Glutamatergic neuron (in vitro differentiated cells): ENCODE measurements at regions not wholly inside any gene's neighbourhood (a gene's known extent, or its start where the extent isn't known, plus 50 kb on each side); places are given as distances from the start of the nearest gene placed in this dataset.

ENCODE experiments used
- DNase-seq: peaks from one replicate; pipeline ENCODE4 v3.0.0; 2022
- H3K27ac Mint-ChIP-seq: one replicate; pipeline ENCODE4 v1.8.0; 2020; ENCODE audit warnings: mild to moderate bottlenecking, mixed read lengths, inconsistent platforms; ENCODE audit not compliant: unreplicated experiment
- H3K27me3 Mint-ChIP-seq: one replicate; pipeline ENCODE4 v1.8.0; 2020; ENCODE audit warnings: mild to moderate bottlenecking, moderate library complexity, mixed read lengths, inconsistent platforms; ENCODE audit not compliant: unreplicated experiment
- H3K36me3 Mint-ChIP-seq: one replicate; pipeline ENCODE4 v1.8.0; 2020; ENCODE audit warnings: mild to moderate bottlenecking, mixed read lengths, inconsistent platforms; ENCODE audit not compliant: unreplicated experiment
- H3K4me1 Mint-ChIP-seq: one replicate; pipeline ENCODE4 v1.8.0; 2020; ENCODE audit warnings: mild to moderate bottlenecking, low read depth, mixed read lengths, inconsistent platforms; ENCODE audit not compliant: unreplicated experiment
- H3K4me3 Mint-ChIP-seq: one replicate; pipeline ENCODE4 v1.8.0; 2020; ENCODE audit warnings: mild to moderate bottlenecking, mixed read lengths, inconsistent platforms; ENCODE audit not compliant: unreplicated experiment
- H3K9me3 Mint-ChIP-seq: one replicate; pipeline ENCODE4 v1.8.0; 2020; ENCODE audit warnings: mild to moderate bottlenecking, moderate library complexity, mixed read lengths, inconsistent platforms; ENCODE audit not compliant: unreplicated experiment
- CTCF ChIP-seq: fragments of 200-600 bp; sonication (generic); IDR thresholded peaks from one replicate; pipeline ENCODE4 v1.5.0; 2021; ENCODE audit not compliant: partially characterized antibody, unreplicated experiment

GRCh38 chr6:159425421-159425820 lies 256.2 kb downstream of the FNDC1 start:
- Mint-ChIP-seq H3K4me1 (no peaks in the 10 kb centered on the region), H3K4me3 (no peak overlapping the region), H3K27me3 (peaks cover 1% of the 10 kb centered on the region), H3K9me3 (no peaks in the 10 kb centered on the region), H3K36me3 (no peaks in the 10 kb centered on the region), H3K27ac (no peak overlapping the region)
- no peak for DNase-seq
- TF ChIP-seq CTCF: no peak

GRCh38 chr6:159422041-159422984 lies 253.1 kb downstream of the FNDC1 start:
- Mint-ChIP-seq H3K4me1 (no peaks in the 10 kb centered on the region), H3K27me3 (peaks cover 1% of the 10 kb centered on the region), H3K9me3 (no peaks in the 10 kb centered on the region), H3K36me3 (no peaks in the 10 kb centered on the region), H3K4me3 (no peak overlapping the region), H3K27ac (no peak overlapping the region)
- TF ChIP-seq CTCF: no peak
- no peak for DNase-seq

GRCh38 chr6:159421586-159421985 lies 252.4 kb downstream of the FNDC1 start:
- Mint-ChIP-seq H3K27ac (no peak overlapping the region), H3K9me3 (no peaks in the 10 kb centered on the region), H3K4me3 (no peak overlapping the region), H3K36me3 (no peaks in the 10 kb centered on the region), H3K27me3 (peaks cover 1% of the 10 kb centered on the region), H3K4me1 (no peaks in the 10 kb centered on the region)
- no peak for DNase-seq
- TF ChIP-seq CTCF: no peak

GRCh38 chr6:159418997-159419396 lies 249.8 kb downstream of the FNDC1 start:
- Mint-ChIP-seq H3K9me3 (no peaks in the 10 kb centered on the region), H3K4me3 (no peak overlapping the region), H3K27me3 (no peaks in the 10 kb centered on the region), H3K27ac (no peak overlapping the region), H3K36me3 (peaks cover 8% of the 10 kb centered on the region), H3K4me1 (no peaks in the 10 kb centered on the region)
- no peak for TF ChIP-seq CTCF
- no peak for DNase-seq

- peaks cover 1% of the 10 kb centered on the region for H3K9me3 Mint-ChIP-seq
- H3K27ac Mint-ChIP-seq: no peak overlapping the region
Observed at GRCh38 chr6:159416891-159417560, 247.8 kb downstream of the FNDC1 start.

More at GRCh38 chr6:159416891-159417560, 247.8 kb downstream of the FNDC1 start:
- peaks cover 2% of the 10 kb centered on the region for H3K27me3 Mint-ChIP-seq
- no peaks in the 10 kb centered on the region for H3K4me1 Mint-ChIP-seq
- no peak for TF ChIP-seq CTCF
- H3K36me3 Mint-ChIP-seq: peaks cover 8% of the 10 kb centered on the region
- no peak overlapping the region for H3K4me3 Mint-ChIP-seq
- DNase-seq: no peak
